PC-9 (cell line): ENCODE measurements at regions not wholly inside any gene's neighbourhood (a gene's known extent, or its start where the extent isn't known, plus 50 kb on each side); places are given as distances from the start of the nearest gene placed in this dataset.

Experiments
- BruUV-seq: library from RNA; stranded (reverse); fragments of 400-500 nt; replicated peaks from 2 replicates; lab custom pipeline; 2021; lab: Mats Ljungman, UMichigan
- CTCF ChIA-PET: fragments of 300-600 bp; sonication (Branson Sonifier 250); formaldehyde crosslinking; loops from one replicate; lab custom pipeline; 2022; ENCODE audit warnings: antibody characterized with exemption; lab: Charles Lee
- POLR2A ChIA-PET: fragments of 300-600 bp; sonication (Branson Sonifier 250); formaldehyde crosslinking; loops from one replicate; lab custom pipeline; 2022; ENCODE audit warnings: antibody characterized with exemption; ENCODE audit not compliant: unreplicated experiment; lab: Charles Lee
- DNase-seq, 2 experiments: peaks; one replicate each; pipeline versions ENCODE4 v3.0.0 to v3.0.0-alpha.2; 2015 to 2022; ENCODE audit warnings: mixed read lengths in 1 of 2
- H2AFZ ChIP-seq: fragments of 200-600 bp; sonication (generic); 2 replicates; pipeline ENCODE4 v1.8.1; 2017; ENCODE audit warnings: antibody characterized with exemption
- H3F3A ChIP-seq: fragments of 200-600 bp; sonication (generic); 2 replicates; pipeline ENCODE4 v1.8.1; 2017; ENCODE audit warnings: antibody characterized with exemption, mild to moderate bottlenecking, low read depth; ENCODE audit not compliant: insufficient read depth
- H3K27ac ChIP-seq: fragments of 200-600 bp; sonication (generic); 2 replicates; pipeline ENCODE4 v1.6.1; 2016; ENCODE audit warnings: mixed run types
- H3K27me3 ChIP-seq: fragments of 200-600 bp; sonication (generic); 2 replicates; pipeline ENCODE4 v1.6.1; 2016; ENCODE audit warnings: low read depth, mixed run types; ENCODE audit not compliant: insufficient read depth
- H3K36me3 ChIP-seq: fragments of 200-600 bp; sonication (generic); 2 replicates; pipeline ENCODE4 v1.6.1; 2016; ENCODE audit warnings: low read depth, mixed run types
- H3K4me1 ChIP-seq: fragments of 200-600 bp; sonication (generic); replicated peaks from 2 replicates; pipeline ENCODE4 v1.6.1; 2016; ENCODE audit warnings: mixed run types; ENCODE audit not compliant: insufficient read depth
- H3K4me2 ChIP-seq: fragments of 200-600 bp; sonication (generic); 2 replicates; pipeline ENCODE4 v1.6.1; 2017; ENCODE audit warnings: mixed run types
- H3K4me3 ChIP-seq: fragments of 200-600 bp; sonication (generic); 2 replicates; pipeline ENCODE4 v1.6.1; 2016; ENCODE audit warnings: mixed run types
- H3K79me2 ChIP-seq: fragments of 200-600 bp; sonication (generic); 2 replicates; pipeline ENCODE4 v1.6.1; 2017; ENCODE audit warnings: low read depth, mixed run types
- H3K9me2 ChIP-seq: fragments of 200-600 bp; sonication (generic); 2 replicates; pipeline ENCODE4 v1.8.1; 2017; ENCODE audit warnings: mild to moderate bottlenecking; ENCODE audit not compliant: insufficient read depth
- H3K9me3 ChIP-seq: fragments of 200-600 bp; sonication (generic); 2 replicates; pipeline ENCODE4 v1.8.1; 2016; ENCODE audit warnings: low read depth; ENCODE audit not compliant: insufficient read depth
- H4K20me1 ChIP-seq: fragments of 200-600 bp; sonication (generic); 2 replicates; pipeline ENCODE4 v1.8.1; 2017; ENCODE audit not compliant: insufficient read depth
- CTCF ChIP-seq: fragments of 200-600 bp; sonication (generic); conservative IDR thresholded peaks from 2 replicates; pipeline ENCODE4 v1.6.1; 2017; ENCODE audit warnings: mixed run types, antibody characterized with exemption, mild to moderate bottlenecking, moderate library complexity
- EZH2 ChIP-seq: fragments of 200-600 bp; sonication (generic); IDR thresholded peaks from 2 replicates; pipeline ENCODE4 v1.8.0; 2017; ENCODE audit warnings: antibody characterized with exemption, low read depth
- intact Hi-C: fragments of 100-400 bp; cut with micrococcal nuclease; formaldehyde crosslinking; loops from one replicate; pipeline ENCODE4 v1.10.0; 2022; ENCODE audit not compliant: unreplicated experiment

DNA sequence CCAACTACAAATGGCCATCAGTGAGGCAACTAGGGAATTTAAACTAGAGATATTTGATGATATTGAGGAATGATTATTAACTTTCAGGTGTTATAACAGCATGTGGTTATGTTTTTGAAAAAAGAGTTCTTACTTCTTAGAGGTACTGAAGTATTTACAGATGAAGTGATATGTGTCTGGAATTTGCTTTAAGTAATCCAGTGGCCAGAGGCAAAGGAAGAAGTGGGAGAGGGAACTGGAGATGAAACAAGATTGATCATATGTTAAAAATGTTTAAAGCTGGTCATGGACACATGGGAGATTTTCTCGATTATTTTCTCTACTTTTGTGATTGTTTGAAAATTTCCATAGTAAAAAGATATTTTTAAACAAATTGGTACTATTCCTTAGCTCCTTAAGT lies 53.3 kb upstream of the SLCO2A1 start:
- Histone ChIP-seq H3K9me3 (peaks cover 9% of the 10 kb centered on the region), H3K4me2 (no peak overlapping the region), H4K20me1 (no peaks in the 10 kb centered on the region), H3K36me3 (no peaks in the 10 kb centered on the region), H3K27ac (no peak overlapping the region), H3K4me1 (peaks cover 34% of the 10 kb centered on the region), H3K9me2 (no peaks in the 10 kb centered on the region), H3F3A (no peaks in the 10 kb centered on the region), H2AFZ (no peak overlapping the region), H3K79me2 (no peaks in the 10 kb centered on the region), H3K27me3 (no peaks in the 10 kb centered on the region), H3K4me3 (no peak overlapping the region)
- intact Hi-C loops: no loop called here
- CTCF ChIA-PET: no interaction called here
- POLR2A ChIA-PET: no interaction called here
- BruUV-seq: no TSS peak
- TF ChIP-seq EZH2: no peak
- no peak for TF ChIP-seq CTCF
- no peak for DNase-seq

GRCh38 chr3:134082582-134082981 lies 52.9 kb upstream of the SLCO2A1 start:
- Histone ChIP-seq H3K4me1 (peaks cover 34% of the 10 kb centered on the region), H3K9me3 (peaks cover 9% of the 10 kb centered on the region), H3K4me3 (no peak overlapping the region), H4K20me1 (no peaks in the 10 kb centered on the region), H3K27me3 (no peaks in the 10 kb centered on the region), H3K36me3 (no peaks in the 10 kb centered on the region), H3F3A (no peaks in the 10 kb centered on the region), H3K27ac (no peak overlapping the region), H3K79me2 (no peaks in the 10 kb centered on the region), H2AFZ (no peak overlapping the region), H3K4me2 (no peak overlapping the region), H3K9me2 (no peaks in the 10 kb centered on the region)
- BruUV-seq: no TSS peak
- intact Hi-C loops: no loop called here
- POLR2A ChIA-PET: no interaction called here
- no peak for DNase-seq
- no peak for TF ChIP-seq CTCF
- CTCF ChIA-PET: no interaction called here

GRCh38 chr3:134081211-134081610 lies 51.5 kb upstream of the SLCO2A1 start:
- H4K20me1 ChIP-seq: no peaks in the 10 kb centered on the region
- CTCF ChIA-PET: no interaction called here
- intact Hi-C loops: no loop called here

More at GRCh38 chr3:134081211-134081610, 51.5 kb upstream of the SLCO2A1 start:
- Histone ChIP-seq H3K27me3 (no peaks in the 10 kb centered on the region), H3K9me2 (no peaks in the 10 kb centered on the region), H3F3A (no peaks in the 10 kb centered on the region), H3K79me2 (no peaks in the 10 kb centered on the region), H2AFZ (no peak overlapping the region), H3K4me1 (peaks cover 21% of the 10 kb centered on the region), H3K4me3 (no peak overlapping the region), H3K9me3 (peaks cover 9% of the 10 kb centered on the region), H3K4me2 (no peak overlapping the region), H3K36me3 (no peaks in the 10 kb centered on the region), H3K27ac (no peak overlapping the region)
- DNase-seq: no peak
- no TSS peak for BruUV-seq
- POLR2A ChIA-PET: no interaction called here
- TF ChIP-seq CTCF: no peak
- no peak for TF ChIP-seq EZH2
